Body of pancreas (tissue), 4 donors: ENCODE measurements at regions not wholly inside any gene's neighbourhood (a gene's known extent, or its start where the extent isn't known, plus 50 kb on each side); places are given as distances from the start of the nearest gene placed in this dataset.

Experiments
- CTCF ChIP-seq, 7 experiments: fragments of 450-650 bp in 4 of 7; fragments of 200-600 bp in 3 of 7; sonication (generic) in 3 of 7; IDR thresholded peaks; one replicate each; pipeline ENCODE4 v1.5.1; 2016 to 2019; ENCODE audit warnings: antibody characterized with exemption in 7 of 7
- POLR2A ChIP-seq, 3 donors: fragments of 450-650 bp; IDR thresholded peaks; one replicate each; pipeline ENCODE4 v1.6.1; 2016; ENCODE audit warnings: antibody characterized with exemption in 3 of 3, mild to moderate bottlenecking in 2 of 3

DNA sequence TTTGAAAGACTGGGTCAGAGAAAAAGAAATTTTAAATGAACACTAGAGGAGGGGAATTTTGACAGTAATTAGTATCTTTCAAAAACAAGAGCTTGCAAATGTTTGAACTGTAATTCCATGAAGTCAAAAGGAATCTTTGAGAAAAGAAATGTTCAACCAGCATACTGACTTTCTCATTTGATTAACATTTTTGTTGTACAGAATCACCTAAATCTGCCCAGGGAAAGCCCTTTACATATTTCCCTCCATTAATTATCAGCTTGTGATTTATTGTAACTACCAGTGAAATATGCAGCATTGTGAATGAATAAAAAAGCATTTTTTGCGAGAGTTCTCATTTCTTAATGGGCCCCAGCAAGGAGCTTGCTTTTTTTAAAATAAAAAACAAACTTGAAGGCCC lies 61.2 kb upstream of the CCDC91 start:
- no peak for TF ChIP-seq CTCF (IDR thresholded peaks at IDR 0.05)
- no peak for TF ChIP-seq POLR2A (IDR thresholded peaks at IDR 0.05)
